ENCODE measurements at regions not wholly inside any gene's neighbourhood (a gene's known extent, or its start where the extent isn't known, plus 50 kb on each side); places are given as distances from the start of the nearest gene placed in this dataset.

DNA sequence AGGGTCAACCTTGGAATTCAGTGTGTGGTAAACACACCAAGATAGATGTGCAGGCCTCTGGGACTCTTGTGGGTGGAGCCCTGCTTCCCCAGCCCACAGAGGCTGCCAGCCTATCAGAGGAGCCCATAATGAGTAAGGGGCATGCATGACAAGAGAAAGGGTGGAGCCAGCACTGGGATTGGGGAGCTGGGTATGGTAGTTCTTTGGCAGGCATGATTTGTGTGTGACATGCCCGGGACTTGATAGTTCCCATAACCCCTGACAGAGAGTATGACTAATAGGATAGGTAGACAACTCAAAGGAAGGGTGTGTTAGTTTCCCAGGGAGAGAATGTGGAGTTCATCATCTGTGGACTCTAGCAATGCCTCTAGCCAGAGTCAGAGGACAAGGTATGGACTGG, 143.0 kb downstream of the EMP1 start:
- Histone ChIP-seq H3K4me3 (ENCODE audit: low read length) (no peak overlapping the region), H3K4me2 (ENCODE audit: low read depth, low read length) (no peak overlapping the region), H4K20me1 (ENCODE audit: insufficient read depth, low read length) (no peaks in the 10 kb centered on the region), H3K4me1 (ENCODE audit: low read length) (no peaks in the 10 kb centered on the region), H2AFZ (ENCODE audit: low read length) (no peak overlapping the region), H3K27me3 (replicated peaks; ENCODE audit: insufficient read depth, low read length) (no peaks in the 10 kb centered on the region), H3K9ac (ENCODE audit: low read length) (no peak overlapping the region), H3F3A (ENCODE audit: insufficient read depth, low read length) (no peaks in the 10 kb centered on the region), H3K27ac (ENCODE audit: low read length) (no peak overlapping the region), H3K9me3 (replicated peaks; ENCODE audit: insufficient read depth, low read length) (no peaks in the 10 kb centered on the region), H3K9me2 (replicated peaks; ENCODE audit: insufficient read depth, low read length) (no peaks in the 10 kb centered on the region), H3K36me3 (replicated peaks; ENCODE audit: insufficient read depth, low read length) (no peaks in the 10 kb centered on the region), H3K79me2 (ENCODE audit: low read length) (no peaks in the 10 kb centered on the region)
- DNase-seq, result no peak
- TF ChIP-seq EZH2 (optimal IDR thresholded peaks at IDR 0.05; ENCODE audit: low read depth, low read length) (no peak), EZH2phosphoT487 (IDR thresholded peaks at IDR 0.05; ENCODE audit: low read length) (no peak)
- TF ChIP-seq, protein P1, sequence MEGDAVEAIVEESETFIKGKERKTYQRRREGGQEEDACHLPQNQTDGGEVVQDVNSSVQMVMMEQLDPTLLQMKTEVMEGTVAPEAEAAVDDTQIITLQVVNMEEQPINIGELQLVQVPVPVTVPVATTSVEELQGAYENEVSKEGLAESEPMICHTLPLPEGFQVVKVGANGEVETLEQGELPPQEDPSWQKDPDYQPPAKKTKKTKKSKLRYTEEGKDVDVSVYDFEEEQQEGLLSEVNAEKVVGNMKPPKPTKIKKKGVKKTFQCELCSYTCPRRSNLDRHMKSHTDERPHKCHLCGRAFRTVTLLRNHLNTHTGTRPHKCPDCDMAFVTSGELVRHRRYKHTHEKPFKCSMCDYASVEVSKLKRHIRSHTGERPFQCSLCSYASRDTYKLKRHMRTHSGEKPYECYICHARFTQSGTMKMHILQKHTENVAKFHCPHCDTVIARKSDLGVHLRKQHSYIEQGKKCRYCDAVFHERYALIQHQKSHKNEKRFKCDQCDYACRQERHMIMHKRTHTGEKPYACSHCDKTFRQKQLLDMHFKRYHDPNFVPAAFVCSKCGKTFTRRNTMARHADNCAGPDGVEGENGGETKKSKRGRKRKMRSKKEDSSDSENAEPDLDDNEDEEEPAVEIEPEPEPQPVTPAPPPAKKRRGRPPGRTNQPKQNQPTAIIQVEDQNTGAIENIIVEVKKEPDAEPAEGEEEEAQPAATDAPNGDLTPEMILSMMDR (IDR thresholded peaks at IDR 0.05; ENCODE audit: low read length), result no peak

DNA sequence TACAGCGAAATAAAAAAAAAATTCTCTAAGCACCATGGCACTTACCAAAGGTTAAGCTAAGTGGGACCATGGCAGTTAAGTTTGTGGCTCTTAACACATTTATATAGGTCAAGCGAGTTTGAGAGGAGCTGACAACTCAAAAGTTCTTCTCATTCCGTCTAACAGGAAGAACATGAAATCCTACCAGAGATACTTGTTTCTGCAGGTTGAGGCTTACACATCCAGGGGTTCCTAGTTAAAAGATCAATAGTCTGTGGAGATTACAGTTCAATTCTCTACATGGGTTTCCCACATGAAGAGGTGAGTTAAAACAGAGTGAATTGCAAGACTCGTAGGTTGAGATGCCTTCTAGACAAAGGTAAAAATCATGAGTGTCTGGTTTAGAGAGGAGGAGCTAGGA, 142.6 kb downstream of the EMP1 start:
- Histone ChIP-seq H3K9ac (ENCODE audit: low read length) (no peak overlapping the region), H3K27me3 (replicated peaks; ENCODE audit: insufficient read depth, low read length) (no peaks in the 10 kb centered on the region), H4K20me1 (ENCODE audit: insufficient read depth, low read length) (no peaks in the 10 kb centered on the region), H3K4me2 (ENCODE audit: low read depth, low read length) (no peak overlapping the region), H3K9me3 (replicated peaks; ENCODE audit: insufficient read depth, low read length) (no peaks in the 10 kb centered on the region), H3K79me2 (ENCODE audit: low read length) (no peaks in the 10 kb centered on the region), H3K27ac (ENCODE audit: low read length) (no peak overlapping the region), H2AFZ (ENCODE audit: low read length) (no peak overlapping the region), H3K4me1 (ENCODE audit: low read length) (no peaks in the 10 kb centered on the region), H3K4me3 (ENCODE audit: low read length) (no peak overlapping the region), H3K36me3 (replicated peaks; ENCODE audit: insufficient read depth, low read length) (no peaks in the 10 kb centered on the region), H3K9me2 (replicated peaks; ENCODE audit: insufficient read depth, low read length) (no peaks in the 10 kb centered on the region), H3F3A (ENCODE audit: insufficient read depth, low read length) (no peaks in the 10 kb centered on the region)
- DNase-seq, result no peak
- TF ChIP-seq EZH2phosphoT487 (IDR thresholded peaks at IDR 0.05; ENCODE audit: low read length) (no peak), EZH2 (optimal IDR thresholded peaks at IDR 0.05; ENCODE audit: low read depth, low read length) (no peak)
- TF ChIP-seq, protein P1 (IDR thresholded peaks at IDR 0.05; ENCODE audit: low read length), result no peak

DNA sequence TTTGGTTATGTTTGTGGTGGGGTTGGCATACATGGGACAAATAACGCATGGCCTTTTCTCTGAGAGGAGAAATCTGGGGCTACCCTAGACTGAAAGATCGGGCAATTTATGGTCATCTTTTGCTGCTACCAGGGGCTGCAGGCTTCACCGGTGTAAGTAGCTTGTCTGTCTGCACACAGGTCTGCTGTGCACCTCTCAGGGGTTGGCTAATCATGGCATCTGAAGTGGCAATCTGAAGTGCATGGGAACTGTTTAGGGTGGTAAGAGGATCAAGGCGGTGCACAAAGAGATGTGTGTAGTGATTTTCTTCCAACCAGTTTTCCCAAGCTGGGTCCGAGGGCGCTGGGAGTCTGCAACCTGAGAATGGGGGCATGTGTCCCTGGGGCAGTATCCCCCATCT, 141.3 kb downstream of the EMP1 start:
- no peaks in the 10 kb centered on the region for H3F3A ChIP-seq (ENCODE audit: insufficient read depth, low read length)
- no peak overlapping the region for H3K4me2 ChIP-seq (ENCODE audit: low read depth, low read length)
- H3K36me3 ChIP-seq (replicated peaks; ENCODE audit: insufficient read depth, low read length), result no peaks in the 10 kb centered on the region
- DNase-seq, result no peak
- H2AFZ ChIP-seq (ENCODE audit: low read length), result no peak overlapping the region
- TF ChIP-seq, protein P1 (IDR thresholded peaks at IDR 0.05; ENCODE audit: low read length), result no peak
- TF ChIP-seq EZH2 (optimal IDR thresholded peaks at IDR 0.05; ENCODE audit: low read depth, low read length) (no peak), EZH2phosphoT487 (IDR thresholded peaks at IDR 0.05; ENCODE audit: low read length) (no peak)
- no peaks in the 10 kb centered on the region for H3K4me1 ChIP-seq (ENCODE audit: low read length)
- no peak overlapping the region for H3K9ac ChIP-seq (ENCODE audit: low read length)
- H3K79me2 ChIP-seq (ENCODE audit: low read length), result no peaks in the 10 kb centered on the region
- H3K27me3 ChIP-seq (replicated peaks; ENCODE audit: insufficient read depth, low read length), result no peaks in the 10 kb centered on the region
- H3K4me3 ChIP-seq (ENCODE audit: low read length), result no peak overlapping the region
- H4K20me1 ChIP-seq (ENCODE audit: insufficient read depth, low read length), result no peaks in the 10 kb centered on the region
- no peaks in the 10 kb centered on the region for H3K9me3 ChIP-seq (replicated peaks; ENCODE audit: insufficient read depth, low read length)
- H3K9me2 ChIP-seq (replicated peaks; ENCODE audit: insufficient read depth, low read length), result no peaks in the 10 kb centered on the region
- no peak overlapping the region for H3K27ac ChIP-seq (ENCODE audit: low read length)

Data from MM.1S (cell line).